ENCODE measurements at regions not wholly inside any gene's neighbourhood (a gene's known extent, or its start where the extent isn't known, plus 50 kb on each side); places are given as distances from the start of the nearest gene placed in this dataset.

DNA sequence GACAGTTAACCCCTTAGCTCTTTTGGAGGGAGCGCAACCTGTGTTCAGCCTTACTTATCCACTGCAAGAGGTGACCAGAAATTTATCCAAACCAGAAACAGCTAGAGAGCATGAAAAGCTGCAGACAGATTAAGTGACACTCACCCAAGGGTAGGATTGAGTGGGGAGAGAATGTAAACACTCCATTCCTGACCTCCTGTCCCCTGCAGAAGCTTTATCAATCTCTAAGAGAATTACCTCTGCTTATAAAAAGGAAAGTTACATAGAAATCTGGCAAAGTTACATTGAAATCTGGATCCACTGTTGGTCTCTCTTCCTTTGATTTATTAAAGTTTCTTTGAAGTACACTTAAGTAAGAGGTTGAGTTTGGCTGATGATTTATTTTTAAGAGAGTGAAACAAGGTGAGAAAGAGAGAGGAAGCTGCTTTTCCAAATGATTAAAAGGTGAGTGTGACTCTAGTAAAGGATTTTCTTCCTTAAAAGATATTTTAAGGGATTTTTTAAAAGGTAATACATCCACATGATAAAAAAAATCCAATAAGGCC is 112.3 kb downstream of the ANAPC4 start:
- no peak for DNase-seq (ENCODE audit: low read depth)
- no peak overlapping the region for H3K4me3 ChIP-seq (ENCODE audit: low read length)
- TF ChIP-seq, protein P1, sequence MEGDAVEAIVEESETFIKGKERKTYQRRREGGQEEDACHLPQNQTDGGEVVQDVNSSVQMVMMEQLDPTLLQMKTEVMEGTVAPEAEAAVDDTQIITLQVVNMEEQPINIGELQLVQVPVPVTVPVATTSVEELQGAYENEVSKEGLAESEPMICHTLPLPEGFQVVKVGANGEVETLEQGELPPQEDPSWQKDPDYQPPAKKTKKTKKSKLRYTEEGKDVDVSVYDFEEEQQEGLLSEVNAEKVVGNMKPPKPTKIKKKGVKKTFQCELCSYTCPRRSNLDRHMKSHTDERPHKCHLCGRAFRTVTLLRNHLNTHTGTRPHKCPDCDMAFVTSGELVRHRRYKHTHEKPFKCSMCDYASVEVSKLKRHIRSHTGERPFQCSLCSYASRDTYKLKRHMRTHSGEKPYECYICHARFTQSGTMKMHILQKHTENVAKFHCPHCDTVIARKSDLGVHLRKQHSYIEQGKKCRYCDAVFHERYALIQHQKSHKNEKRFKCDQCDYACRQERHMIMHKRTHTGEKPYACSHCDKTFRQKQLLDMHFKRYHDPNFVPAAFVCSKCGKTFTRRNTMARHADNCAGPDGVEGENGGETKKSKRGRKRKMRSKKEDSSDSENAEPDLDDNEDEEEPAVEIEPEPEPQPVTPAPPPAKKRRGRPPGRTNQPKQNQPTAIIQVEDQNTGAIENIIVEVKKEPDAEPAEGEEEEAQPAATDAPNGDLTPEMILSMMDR (IDR thresholded peaks at IDR 0.05; ENCODE audit: insufficient read depth, low read depth, low read length, missing control alignments): no peak

DNA sequence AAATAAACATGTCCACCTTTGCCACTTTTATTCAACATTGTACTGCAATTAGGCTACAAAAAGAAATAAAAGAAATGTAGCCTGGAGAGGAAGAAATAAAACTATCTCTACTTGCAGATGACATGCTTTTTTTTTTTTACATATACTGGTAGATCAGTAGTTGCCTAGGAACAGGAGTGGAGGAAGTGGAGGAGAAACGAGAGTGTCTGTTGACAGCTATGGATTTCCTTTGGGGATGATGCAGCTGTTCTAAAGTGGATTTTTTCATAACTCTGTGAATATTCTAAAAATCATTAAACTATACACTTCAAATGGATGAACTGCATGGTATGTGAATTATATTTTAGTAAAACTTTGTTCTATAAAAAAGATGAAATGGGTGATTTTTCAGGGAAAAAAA is 116.4 kb downstream of the ANAPC4 start:
- H3K4me3 ChIP-seq (ENCODE audit: low read length): no peak overlapping the region
- TF ChIP-seq, protein P1 (IDR thresholded peaks at IDR 0.05; ENCODE audit: insufficient read depth, low read depth, low read length, missing control alignments): no peak
- DNase-seq (ENCODE audit: low read depth): no peak

DNA sequence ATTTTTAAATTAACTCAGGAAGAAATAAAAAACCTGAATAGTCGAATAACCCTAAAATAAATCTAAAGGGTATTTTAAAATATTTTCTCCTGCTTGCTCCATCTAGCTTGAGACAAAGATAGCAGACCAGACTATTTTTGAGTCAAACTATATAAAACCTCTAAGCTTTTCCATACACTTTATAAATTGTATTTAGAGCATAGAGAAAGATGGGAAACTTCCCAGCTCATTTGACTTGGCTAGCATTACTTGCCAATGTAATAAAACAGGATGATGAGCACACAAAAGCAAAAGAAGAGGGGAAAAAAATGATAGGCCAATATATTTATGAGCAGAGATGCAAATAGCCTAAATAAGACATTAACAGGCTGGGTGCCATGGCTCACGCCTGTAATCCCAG is 117.1 kb downstream of the ANAPC4 start:
- TF ChIP-seq, protein P1 (IDR thresholded peaks at IDR 0.05; ENCODE audit: insufficient read depth, low read depth, low read length, missing control alignments): no peak
- no peak for DNase-seq (ENCODE audit: low read depth)
- H3K4me3 ChIP-seq (ENCODE audit: low read length): no peak overlapping the region

DNA sequence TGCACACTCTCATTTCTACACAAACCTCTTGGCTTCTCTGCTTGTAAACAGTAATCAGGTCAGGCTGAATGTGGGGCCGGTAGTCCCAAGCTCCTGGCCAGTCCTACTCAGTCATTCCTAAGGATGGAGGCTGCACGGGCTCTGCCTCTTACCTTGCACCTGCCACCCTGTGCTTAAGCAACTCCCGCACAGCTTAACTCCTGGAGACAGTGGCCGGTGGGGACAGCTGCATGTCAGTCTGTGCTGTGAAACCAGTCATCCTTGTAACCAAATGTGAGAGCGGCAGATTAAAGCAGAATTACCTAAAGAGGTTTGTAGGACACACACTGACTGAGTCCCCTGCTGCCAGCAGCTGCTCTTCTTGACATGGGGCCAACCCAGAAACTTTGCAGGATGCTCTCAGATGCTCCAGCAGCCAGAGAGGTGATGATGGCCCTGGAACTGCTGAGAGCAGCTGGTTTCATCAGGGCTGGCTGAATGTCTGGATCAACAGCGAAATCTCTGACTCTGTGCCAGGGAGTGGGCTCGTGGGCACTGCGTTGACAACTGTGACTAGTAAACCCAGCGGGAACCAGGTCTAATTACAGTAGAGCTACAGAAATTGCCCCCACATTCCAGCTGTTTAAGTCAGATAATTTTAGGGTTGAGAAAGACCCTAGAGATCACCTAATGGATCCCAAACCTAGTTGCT is 123.7 kb downstream of the ANAPC4 start:
- DNase-seq (ENCODE audit: low read depth): no peak
- H3K4me3 ChIP-seq (ENCODE audit: low read length): no peak overlapping the region
- TF ChIP-seq, protein P1 (IDR thresholded peaks at IDR 0.05; ENCODE audit: insufficient read depth, low read depth, low read length, missing control alignments): no peak

DNA sequence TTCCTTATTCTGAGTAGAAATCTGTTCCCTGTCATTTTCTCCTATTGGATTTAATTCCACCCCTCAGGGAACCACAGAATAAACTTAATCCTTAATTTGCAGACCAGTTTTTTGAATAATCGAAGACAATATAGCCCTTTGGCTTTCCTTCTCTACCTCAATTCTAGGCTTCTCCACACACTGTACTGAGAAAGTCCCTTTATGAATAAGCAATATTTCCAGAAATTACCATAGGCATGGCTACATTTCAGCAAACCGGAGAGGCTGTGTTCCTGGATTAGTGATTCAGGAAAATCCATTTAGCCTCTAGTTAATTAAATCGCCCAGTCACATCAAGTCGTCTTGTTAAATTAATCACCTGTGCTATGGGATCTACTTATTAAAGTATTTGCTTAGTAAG is 125.1 kb downstream of the ANAPC4 start:
- no peak for DNase-seq (ENCODE audit: low read depth)
- no peak overlapping the region for H3K4me3 ChIP-seq (ENCODE audit: low read length)
- TF ChIP-seq, protein P1 (IDR thresholded peaks at IDR 0.05; ENCODE audit: insufficient read depth, low read depth, low read length, missing control alignments): no peak

DNA sequence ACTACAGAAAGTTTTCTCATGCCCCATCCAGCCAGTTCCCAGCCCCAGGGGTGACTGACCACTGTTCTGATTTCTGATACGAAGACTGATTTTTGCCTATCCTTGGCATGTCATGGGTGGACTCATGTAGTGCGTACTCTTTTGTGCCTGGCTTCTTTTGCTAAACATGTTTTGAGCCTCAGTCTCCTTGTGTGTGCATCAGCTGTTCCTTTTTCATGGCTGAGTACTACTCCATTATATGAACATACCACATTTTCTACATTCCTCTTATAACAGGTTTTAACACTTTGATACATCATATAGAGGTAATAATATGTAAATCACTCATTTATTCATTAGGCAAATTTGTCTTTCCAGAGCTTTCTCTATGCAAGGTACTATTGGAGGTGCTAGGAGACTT is 126.7 kb downstream of the ANAPC4 start:
- no peak for DNase-seq (ENCODE audit: low read depth)
- no peak overlapping the region for H3K4me3 ChIP-seq (ENCODE audit: low read length)
- TF ChIP-seq, protein P1 (IDR thresholded peaks at IDR 0.05; ENCODE audit: insufficient read depth, low read depth, low read length, missing control alignments): no peak
